AG10803 (cell line): ENCODE measurements at regions not wholly inside any gene's neighbourhood (a gene's known extent, or its start where the extent isn't known, plus 50 kb on each side); places are given as distances from the start of the nearest gene placed in this dataset.

Source experiments
- DNase-seq: peaks from one replicate; pipeline ENCODE4 v3.0.0; 2010; ENCODE audit warnings: low read depth
- H3K4me3 ChIP-seq: 2 replicates; pipeline ENCODE4 v1.5.1; 2011; ENCODE audit warnings: mild to moderate bottlenecking, low read length, control low read depth
- CTCF ChIP-seq: conservative IDR thresholded peaks from 2 replicates; pipeline ENCODE4 v1.5.1; 2011; ENCODE audit warnings: mild to moderate bottlenecking, low read length, control low read depth, inconsistent platforms

GRCh38 chr5:117261948-117262571 is 687.4 kb upstream of the SEMA6A start:
- DNase-seq, result no peak
- no peak for TF ChIP-seq CTCF
- no peak overlapping the region for H3K4me3 ChIP-seq

GRCh38 chr5:117255211-117256027 is 680.8 kb upstream of the SEMA6A start:
- DNase-seq, result no peak
- no peak overlapping the region for H3K4me3 ChIP-seq
- no peak for TF ChIP-seq CTCF

GRCh38 chr5:117252566-117252965 is 677.9 kb upstream of the SEMA6A start:
- no peak for TF ChIP-seq CTCF
- no peak for DNase-seq

GRCh38 chr5:117249086-117249815 is 674.6 kb upstream of the SEMA6A start:
- no peak for TF ChIP-seq CTCF
- DNase-seq, result no peak
- H3K4me3 ChIP-seq, result no peak overlapping the region

More at GRCh38 chr5:117252566-117252965, 677.9 kb upstream of the SEMA6A start:
- H3K4me3 ChIP-seq, result no peak overlapping the region

GRCh38 chr5:117246424-117246823 is 671.8 kb upstream of the SEMA6A start:
- no peak for DNase-seq
- TF ChIP-seq CTCF, result no peak
- H3K4me3 ChIP-seq, result no peak overlapping the region

GRCh38 chr5:117245130-117245529 is 670.5 kb upstream of the SEMA6A start:
- no peak for TF ChIP-seq CTCF
- H3K4me3 ChIP-seq, result no peak overlapping the region
- DNase-seq, result no peak
